ENCODE measurements at regions not wholly inside any gene's neighbourhood (a gene's known extent, or its start where the extent isn't known, plus 50 kb on each side); places are given as distances from the start of the nearest gene placed in this dataset.
"Not testable (repeated sequence)": the region's sequence is repeated elsewhere in the genome, so short reads cannot be mapped to it uniquely, and the experiment has no call there.

DNA sequence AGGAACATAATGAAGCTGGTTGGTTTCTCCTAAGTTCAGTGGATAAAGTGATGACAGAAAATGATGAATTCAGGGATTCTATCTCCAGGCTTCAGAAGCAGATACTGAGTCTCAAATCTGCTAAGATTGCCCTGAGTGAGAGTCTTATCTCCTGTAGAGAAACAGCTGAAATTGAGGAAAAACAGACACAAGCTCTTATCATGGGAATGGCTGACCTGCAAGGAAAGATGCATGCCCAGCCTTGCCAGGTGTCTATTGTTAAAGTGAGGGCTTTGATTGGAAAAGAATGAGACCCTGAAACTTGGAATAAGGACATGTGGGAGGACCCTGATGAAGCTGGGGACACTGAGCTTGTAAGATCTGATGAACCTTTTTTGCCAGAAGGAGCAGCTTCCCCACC is 100.3 kb downstream of the DNAJB9 start:
- 0 out of 2 replicates have a peak, but pooled peaks cover 8% of the 10 kb centered on the region for H3K27me3 ChIP-seq (ENCODE audit: insufficient read depth, low read length)
- no peak overlapping the region for H3K27ac ChIP-seq (ENCODE audit: low read depth, low read length, poor library complexity, severe bottlenecking)
- H3K9ac ChIP-seq (ENCODE audit: low read length), result no peak overlapping the region
- H3K4me1 ChIP-seq (ENCODE audit: insufficient read depth, low read length, severe bottlenecking), result no peaks in the 10 kb centered on the region
- no peaks in the 10 kb centered on the region for H3K79me2 ChIP-seq (ENCODE audit: insufficient read depth, low read length)
- no peak overlapping the region for H3K4me2 ChIP-seq (ENCODE audit: low read length)
- TF ChIP-seq, protein P1, sequence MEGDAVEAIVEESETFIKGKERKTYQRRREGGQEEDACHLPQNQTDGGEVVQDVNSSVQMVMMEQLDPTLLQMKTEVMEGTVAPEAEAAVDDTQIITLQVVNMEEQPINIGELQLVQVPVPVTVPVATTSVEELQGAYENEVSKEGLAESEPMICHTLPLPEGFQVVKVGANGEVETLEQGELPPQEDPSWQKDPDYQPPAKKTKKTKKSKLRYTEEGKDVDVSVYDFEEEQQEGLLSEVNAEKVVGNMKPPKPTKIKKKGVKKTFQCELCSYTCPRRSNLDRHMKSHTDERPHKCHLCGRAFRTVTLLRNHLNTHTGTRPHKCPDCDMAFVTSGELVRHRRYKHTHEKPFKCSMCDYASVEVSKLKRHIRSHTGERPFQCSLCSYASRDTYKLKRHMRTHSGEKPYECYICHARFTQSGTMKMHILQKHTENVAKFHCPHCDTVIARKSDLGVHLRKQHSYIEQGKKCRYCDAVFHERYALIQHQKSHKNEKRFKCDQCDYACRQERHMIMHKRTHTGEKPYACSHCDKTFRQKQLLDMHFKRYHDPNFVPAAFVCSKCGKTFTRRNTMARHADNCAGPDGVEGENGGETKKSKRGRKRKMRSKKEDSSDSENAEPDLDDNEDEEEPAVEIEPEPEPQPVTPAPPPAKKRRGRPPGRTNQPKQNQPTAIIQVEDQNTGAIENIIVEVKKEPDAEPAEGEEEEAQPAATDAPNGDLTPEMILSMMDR (IDR thresholded peaks at IDR 0.05; ENCODE audit: low read length), result no peak
- TF ChIP-seq EZH2 (IDR thresholded peaks at IDR 0.05; ENCODE audit: borderline replicate concordance, low read length), result no peak
- no peaks in the 10 kb centered on the region for H3K9me2 ChIP-seq (ENCODE audit: low read depth, low read length)
- H3K36me3 ChIP-seq (ENCODE audit: insufficient read depth, low read length), result no peaks in the 10 kb centered on the region
- H3F3A ChIP-seq (ENCODE audit: insufficient read depth, low read length), result no peaks in the 10 kb centered on the region
- H2AFZ ChIP-seq (ENCODE audit: low read length), result no peak overlapping the region
- H3K9me3 ChIP-seq (ENCODE audit: low read length), result no peaks in the 10 kb centered on the region
- no peak overlapping the region for H3K4me3 ChIP-seq (ENCODE audit: low read depth, low read length, poor library complexity, severe bottlenecking)
- H4K20me1 ChIP-seq (ENCODE audit: insufficient read depth, low read length), result no peaks in the 10 kb centered on the region; the same call in 1 of the 2 replicates

DNA sequence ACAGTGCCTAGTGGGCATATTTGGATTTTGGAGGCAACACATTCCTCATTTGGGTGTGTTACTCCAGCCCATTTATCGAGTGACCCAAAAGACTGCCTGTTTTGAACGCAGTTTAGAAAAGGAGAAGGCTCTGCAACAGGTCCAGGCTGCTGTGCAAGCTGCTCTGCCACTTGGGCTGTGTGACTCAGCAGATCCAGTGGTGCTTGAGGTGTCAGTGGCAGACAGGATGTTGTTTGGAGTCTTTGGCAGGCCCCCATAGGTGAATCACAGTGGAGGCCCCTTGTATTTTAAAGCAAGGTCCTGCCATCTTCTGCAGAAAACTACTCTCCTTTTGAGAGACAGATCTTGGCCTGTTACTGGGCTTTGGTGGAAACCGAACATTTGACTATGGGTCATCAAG is 104.0 kb downstream of the DNAJB9 start:
- H3F3A ChIP-seq (ENCODE audit: insufficient read depth, low read length); H3K79me2 ChIP-seq (ENCODE audit: insufficient read depth, low read length); H3K27me3 ChIP-seq (ENCODE audit: insufficient read depth, low read length); H3K9me3 ChIP-seq (ENCODE audit: low read length); H4K20me1 ChIP-seq (ENCODE audit: insufficient read depth, low read length); H3K27ac ChIP-seq (ENCODE audit: low read depth, low read length, poor library complexity, severe bottlenecking); H3K36me3 ChIP-seq (ENCODE audit: insufficient read depth, low read length); H2AFZ ChIP-seq (ENCODE audit: low read length); H3K9ac ChIP-seq (ENCODE audit: low read length); H3K9me2 ChIP-seq (ENCODE audit: low read depth, low read length); H3K4me3 ChIP-seq (ENCODE audit: low read depth, low read length, poor library complexity, severe bottlenecking); H3K4me2 ChIP-seq (ENCODE audit: low read length); H3K4me1 ChIP-seq (ENCODE audit: insufficient read depth, low read length, severe bottlenecking): not testable (repeated sequence)

DNA sequence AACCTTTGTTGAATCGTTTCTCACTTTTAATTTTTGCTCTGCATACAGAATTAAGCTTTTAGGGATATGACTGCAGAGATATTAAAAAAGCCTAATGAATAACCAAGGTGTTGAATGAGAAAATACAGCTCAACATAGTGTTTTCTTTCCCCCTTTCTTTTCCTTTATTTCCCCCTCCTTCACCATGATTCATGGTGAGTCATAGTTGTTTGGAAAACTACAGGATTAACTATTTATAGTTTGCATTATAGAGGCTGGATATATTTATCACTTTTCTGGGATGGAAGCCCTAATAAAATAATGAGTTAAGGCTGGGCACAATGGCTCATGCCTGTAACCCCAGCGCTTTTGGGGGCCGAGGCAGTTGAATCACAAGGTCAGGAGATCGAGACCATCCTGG is 115.0 kb downstream of the DNAJB9 start:
- no peaks in the 10 kb centered on the region for H3K4me1 ChIP-seq (ENCODE audit: insufficient read depth, low read length, severe bottlenecking)
- no peak overlapping the region for H3K27ac ChIP-seq (ENCODE audit: low read depth, low read length, poor library complexity, severe bottlenecking)
- no peaks in the 10 kb centered on the region for H3K36me3 ChIP-seq (ENCODE audit: insufficient read depth, low read length)
- H3K79me2 ChIP-seq (ENCODE audit: insufficient read depth, low read length), result no peaks in the 10 kb centered on the region
- H3K27me3 ChIP-seq (ENCODE audit: insufficient read depth, low read length), result no peaks in the 10 kb centered on the region
- no peak for TF ChIP-seq EZH2 (IDR thresholded peaks at IDR 0.05; ENCODE audit: borderline replicate concordance, low read length)
- TF ChIP-seq, protein P1 (IDR thresholded peaks at IDR 0.05; ENCODE audit: low read length), result no peak
- no peaks in the 10 kb centered on the region for H3F3A ChIP-seq (ENCODE audit: insufficient read depth, low read length)
- no peak overlapping the region for H3K9ac ChIP-seq (ENCODE audit: low read length)
- no peaks in the 10 kb centered on the region for H4K20me1 ChIP-seq (ENCODE audit: insufficient read depth, low read length)
- no peak overlapping the region for H3K4me3 ChIP-seq (ENCODE audit: low read depth, low read length, poor library complexity, severe bottlenecking)
- H2AFZ ChIP-seq (ENCODE audit: low read length), result no peak overlapping the region
- no peaks in the 10 kb centered on the region for H3K9me3 ChIP-seq (ENCODE audit: low read length)
- H3K9me2 ChIP-seq (ENCODE audit: low read depth, low read length), result no peaks in the 10 kb centered on the region
- no peak overlapping the region for H3K4me2 ChIP-seq (ENCODE audit: low read length)

DNA sequence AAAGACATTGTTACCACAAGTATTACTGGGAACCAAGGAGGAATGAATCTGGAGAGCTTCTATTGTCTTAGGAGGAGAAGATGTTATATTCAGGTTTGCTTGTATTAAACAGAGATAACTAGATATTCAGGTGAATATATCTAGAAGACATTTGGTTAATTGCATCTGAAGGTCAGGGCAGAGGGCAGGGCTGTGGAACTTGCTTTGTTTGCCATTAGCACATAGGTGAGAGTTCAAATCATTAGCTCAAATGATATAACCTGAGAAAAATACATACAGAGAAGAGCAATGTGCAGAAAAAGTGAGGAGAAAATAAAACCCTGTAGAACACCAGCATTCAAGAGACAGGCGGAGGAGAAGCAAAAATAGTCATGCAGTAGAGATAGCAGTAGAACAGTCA is 116.8 kb downstream of the DNAJB9 start:
- Histone ChIP-seq H3K4me2 (ENCODE audit: low read length) (no peak overlapping the region), H3K36me3 (ENCODE audit: insufficient read depth, low read length) (no peaks in the 10 kb centered on the region), H3K4me3 (ENCODE audit: low read depth, low read length, poor library complexity, severe bottlenecking) (no peak overlapping the region), H3F3A (ENCODE audit: insufficient read depth, low read length) (no peaks in the 10 kb centered on the region), H3K9me2 (ENCODE audit: low read depth, low read length) (no peaks in the 10 kb centered on the region), H4K20me1 (ENCODE audit: insufficient read depth, low read length) (no peaks in the 10 kb centered on the region), H3K4me1 (ENCODE audit: insufficient read depth, low read length, severe bottlenecking) (no peaks in the 10 kb centered on the region), H3K27ac (ENCODE audit: low read depth, low read length, poor library complexity, severe bottlenecking) (no peak overlapping the region), H3K9ac (ENCODE audit: low read length) (no peak overlapping the region), H3K27me3 (ENCODE audit: insufficient read depth, low read length) (no peaks in the 10 kb centered on the region), H3K79me2 (ENCODE audit: insufficient read depth, low read length) (no peaks in the 10 kb centered on the region), H2AFZ (ENCODE audit: low read length) (no peak overlapping the region), H3K9me3 (ENCODE audit: low read length) (no peaks in the 10 kb centered on the region)
- TF ChIP-seq, protein P1 (IDR thresholded peaks at IDR 0.05; ENCODE audit: low read length), result no peak
- TF ChIP-seq EZH2 (IDR thresholded peaks at IDR 0.05; ENCODE audit: borderline replicate concordance, low read length), result no peak
